ENCODE measurements at regions not wholly inside any gene's neighbourhood (a gene's known extent, or its start where the extent isn't known, plus 50 kb on each side); places are given as distances from the start of the nearest gene placed in this dataset.

DNA sequence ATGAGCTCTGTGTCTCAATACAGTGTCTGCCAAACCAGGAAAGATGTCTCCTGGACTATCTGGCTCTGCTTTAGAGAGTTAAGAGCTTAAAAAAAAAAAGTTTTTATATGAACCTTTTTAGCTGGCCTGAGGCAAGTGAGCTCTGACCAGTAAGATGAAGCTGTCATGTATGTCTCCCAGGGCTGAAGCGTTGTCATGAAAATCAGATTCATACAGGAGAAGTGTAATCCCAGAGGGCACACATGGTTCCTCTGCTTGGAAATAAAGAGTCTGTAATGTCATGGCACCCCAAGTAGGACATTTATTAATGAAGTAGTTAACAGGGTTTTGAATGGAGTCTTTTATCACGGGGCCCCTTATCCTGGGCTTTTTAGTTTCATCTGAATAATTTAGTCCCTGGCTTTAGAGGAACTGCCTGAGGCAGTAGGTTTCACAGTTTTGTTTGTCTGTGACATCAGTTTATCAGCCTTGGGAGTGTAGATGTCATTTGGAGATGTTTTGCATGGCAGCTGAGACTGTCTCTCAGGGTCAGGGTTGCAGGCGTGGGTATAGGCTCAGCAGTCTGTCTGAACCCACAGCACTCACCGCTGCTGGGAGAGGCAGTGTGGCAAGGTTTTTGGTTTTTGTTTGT is 223.3 kb downstream of the DIRAS2 start:
- no peak for DNase-seq (ENCODE audit: low read depth)

DNA sequence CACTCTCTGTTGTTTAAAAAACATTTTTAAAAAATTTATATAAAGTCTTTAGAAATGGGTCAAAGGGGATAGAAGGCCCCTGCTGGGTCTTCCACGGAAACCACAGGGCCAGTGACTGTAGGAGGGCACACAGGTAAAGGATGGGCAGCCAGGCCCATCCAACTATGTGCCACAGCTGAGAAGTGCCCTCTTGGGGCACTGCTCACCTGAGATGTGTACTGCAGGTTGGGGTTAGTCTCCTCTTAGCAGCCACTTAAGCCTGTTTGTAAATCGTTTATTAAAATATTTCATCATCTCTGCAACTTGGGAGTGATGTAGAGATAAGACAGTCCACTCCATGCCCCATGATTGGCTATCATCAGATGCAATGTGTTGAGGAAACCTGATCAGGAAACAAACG is 222.4 kb downstream of the DIRAS2 start:
- no peak for DNase-seq (ENCODE audit: low read depth)

DNA sequence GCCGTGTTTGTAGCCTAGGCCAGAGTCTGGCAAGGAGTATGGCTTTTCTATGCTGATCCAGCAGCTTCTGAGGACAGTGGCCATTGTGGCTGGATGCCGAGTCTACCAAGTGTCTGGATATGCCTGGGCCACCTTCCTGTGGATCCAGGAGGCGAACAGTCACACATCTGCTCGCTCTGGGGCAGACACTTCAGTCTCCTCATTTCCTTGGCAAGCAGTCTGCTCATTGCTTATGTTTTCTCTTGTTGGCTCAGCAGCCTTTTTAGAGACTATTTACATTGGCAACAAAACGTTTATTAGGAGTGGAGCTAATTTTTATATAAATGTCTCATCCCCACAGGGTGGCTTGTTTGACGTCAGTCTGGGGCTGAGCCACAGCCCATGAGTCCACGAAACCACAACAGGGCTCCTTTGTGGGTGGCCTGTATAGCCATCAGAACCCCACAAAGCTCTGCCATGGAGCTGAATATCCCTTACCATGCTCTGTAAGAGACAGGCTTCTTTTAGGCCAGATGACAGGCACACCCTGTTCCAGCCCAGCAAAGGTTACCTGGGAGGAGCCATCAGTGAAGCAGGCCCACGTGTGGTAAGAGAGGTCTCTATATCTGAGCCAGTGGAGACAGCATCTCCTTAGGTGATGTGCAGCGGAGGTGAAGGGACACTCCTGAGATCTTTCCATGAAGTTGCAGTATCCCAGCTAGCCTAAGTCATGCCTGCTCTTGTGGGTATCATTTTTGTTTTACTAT is 221.7 kb downstream of the DIRAS2 start:
- no peak for DNase-seq (ENCODE audit: low read depth)

DNA sequence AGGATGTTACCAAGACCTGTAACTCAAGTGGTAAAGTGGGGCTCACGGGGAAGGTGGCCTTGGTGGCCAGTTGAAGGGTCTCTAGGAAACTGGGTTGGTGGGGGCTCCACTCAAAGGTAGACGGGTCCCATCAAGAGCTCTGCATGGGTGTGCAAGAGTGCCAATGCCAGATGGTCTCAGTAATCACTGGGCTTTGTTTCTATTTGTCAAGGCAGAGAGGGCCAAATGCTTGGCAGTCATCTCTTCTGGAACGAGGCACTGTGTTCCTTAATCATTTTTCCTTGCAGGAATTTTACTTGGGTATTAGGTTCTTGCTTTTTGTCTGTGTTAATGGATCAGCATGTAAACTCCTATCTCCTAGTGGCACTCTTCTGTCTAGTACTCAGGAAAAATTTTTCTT is 220.8 kb downstream of the DIRAS2 start:
- no peak for DNase-seq (ENCODE audit: low read depth)

DNA sequence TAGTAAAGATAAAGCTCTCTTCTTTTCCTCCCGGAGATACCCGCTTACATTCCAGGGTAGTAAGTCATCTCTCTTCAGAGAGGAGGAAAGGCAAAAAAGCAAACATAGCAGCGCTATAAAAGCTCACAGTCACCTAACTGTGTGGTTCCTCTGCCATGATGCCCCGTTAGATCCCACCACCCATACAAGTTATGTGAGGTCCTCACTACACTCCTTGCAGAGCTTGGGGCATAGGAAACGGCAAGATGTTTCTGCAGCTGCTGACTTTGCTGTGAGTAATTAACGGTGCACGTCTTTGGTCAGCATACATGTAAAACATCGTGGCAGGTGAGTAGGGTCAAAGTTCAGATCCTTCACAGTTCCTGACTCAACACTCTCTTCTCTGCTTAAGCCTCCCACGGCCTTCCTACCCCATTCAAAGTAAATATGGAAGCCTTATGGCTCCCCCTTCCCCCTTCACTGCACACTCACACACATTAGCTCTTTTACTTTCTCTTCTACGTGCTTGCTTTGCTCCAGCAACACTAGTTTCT is 218.9 kb downstream of the DIRAS2 start:
- no peak for DNase-seq (ENCODE audit: low read depth)

DNA sequence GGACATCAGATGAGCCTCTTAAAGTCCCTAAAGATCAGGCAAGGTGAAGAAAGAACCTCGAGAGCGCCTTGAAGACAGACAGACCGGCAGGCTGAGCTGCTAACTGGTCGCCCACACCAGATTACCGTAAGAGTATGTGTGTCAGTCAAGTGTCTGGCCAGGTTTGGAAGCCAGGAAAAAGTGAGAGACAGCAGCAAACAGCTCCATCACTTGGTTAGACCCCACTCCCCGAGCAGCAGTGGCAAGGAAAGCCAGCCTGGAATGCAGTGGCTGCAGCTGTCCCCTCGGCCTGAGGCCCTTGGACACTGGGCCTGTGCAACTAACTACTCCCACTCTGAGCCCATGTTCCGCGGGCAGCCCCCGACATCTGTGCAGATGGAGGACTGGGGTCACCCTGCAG is 214.1 kb downstream of the DIRAS2 start:
- DNase-seq (ENCODE audit: low read depth): no peak

DNA sequence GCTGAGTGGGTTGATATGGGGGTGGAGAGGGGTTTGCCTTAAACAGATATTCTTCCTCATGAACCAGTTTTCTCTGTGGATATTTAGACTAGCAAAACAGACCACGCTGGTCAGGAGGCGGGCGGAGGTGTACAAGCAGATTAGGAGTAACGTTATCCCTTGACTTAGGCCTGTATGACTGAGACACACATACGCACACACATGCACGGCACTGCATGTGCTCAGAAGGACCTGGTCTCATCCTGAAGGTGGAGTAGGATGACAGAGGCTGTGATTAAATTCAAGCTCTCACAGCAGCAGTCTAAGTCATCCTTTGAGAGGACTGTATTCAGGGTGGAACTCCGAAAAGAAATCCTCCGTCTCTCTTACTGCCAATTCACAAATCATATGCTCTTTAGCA is 209.7 kb downstream of the DIRAS2 start:
- no peak for DNase-seq (ENCODE audit: low read depth)

DNA sequence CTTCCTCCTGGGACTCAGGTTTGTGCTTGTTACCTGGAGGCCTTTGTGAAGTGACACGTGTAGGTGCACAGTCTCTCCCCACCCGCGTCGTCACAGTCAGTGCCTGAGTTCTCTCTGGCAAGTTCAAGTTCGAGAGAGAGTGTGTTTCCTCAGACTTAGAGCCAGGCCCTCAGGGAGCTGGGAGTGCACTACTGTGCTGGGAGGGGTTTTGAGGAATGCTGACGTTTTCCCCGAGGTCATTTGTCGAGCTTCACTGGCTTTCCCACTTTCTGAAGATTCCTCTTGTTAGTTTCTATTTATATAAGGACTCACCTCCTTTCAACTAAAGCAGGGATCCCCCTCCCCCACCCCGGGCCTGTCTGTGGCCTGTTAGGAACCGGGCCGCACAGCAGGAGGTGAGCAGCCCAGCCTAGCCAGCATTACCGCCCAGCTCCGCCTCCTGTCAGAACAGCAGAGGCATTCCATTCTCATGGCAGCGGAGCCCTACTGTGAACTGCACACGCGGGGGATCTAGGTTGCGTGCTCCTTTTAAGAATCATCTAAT is 209.2 kb downstream of the DIRAS2 start:
- DNase-seq (ENCODE audit: low read depth): peak; percentile 71

DNA sequence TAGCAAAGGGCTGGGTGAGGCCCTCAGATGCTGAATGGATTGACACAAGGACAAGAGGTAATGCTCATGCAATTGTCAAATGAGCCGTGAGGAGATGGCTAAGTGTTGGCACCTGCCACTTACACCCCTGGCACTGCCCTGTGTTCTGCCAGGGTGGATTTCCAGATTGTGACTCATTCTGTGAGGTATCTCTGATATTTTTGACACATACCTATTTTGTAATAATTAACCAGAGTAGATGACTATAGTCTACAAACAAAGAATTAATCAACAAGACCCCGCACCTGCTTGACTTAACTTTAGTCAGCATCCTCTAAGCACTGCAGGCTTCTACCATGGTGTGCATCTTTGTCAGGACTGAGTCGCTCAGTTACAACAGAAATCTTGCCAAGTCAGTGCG is 200.8 kb downstream of the DIRAS2 start:
- no peak for DNase-seq (ENCODE audit: low read depth)

DNA sequence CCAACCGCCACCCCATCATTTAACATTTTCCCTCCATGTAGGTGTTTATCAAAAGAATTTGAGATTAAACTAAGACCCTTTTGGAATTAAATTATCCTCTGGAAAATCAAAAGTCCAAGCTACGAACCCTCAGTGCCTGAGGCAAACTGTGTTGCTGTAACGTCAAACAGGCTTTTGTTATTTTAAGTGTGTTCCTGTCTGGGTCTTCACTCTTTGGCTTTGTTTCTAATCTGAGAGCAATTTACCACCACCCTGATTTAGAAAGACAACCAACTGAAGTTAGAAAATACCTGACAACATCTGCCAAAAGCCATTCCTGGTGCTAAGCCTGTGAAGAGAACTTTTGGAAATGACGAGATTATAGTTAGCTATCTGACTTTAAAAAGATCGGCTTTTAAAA is 199.9 kb downstream of the DIRAS2 start:
- no peak for DNase-seq (ENCODE audit: low read depth)

DNA sequence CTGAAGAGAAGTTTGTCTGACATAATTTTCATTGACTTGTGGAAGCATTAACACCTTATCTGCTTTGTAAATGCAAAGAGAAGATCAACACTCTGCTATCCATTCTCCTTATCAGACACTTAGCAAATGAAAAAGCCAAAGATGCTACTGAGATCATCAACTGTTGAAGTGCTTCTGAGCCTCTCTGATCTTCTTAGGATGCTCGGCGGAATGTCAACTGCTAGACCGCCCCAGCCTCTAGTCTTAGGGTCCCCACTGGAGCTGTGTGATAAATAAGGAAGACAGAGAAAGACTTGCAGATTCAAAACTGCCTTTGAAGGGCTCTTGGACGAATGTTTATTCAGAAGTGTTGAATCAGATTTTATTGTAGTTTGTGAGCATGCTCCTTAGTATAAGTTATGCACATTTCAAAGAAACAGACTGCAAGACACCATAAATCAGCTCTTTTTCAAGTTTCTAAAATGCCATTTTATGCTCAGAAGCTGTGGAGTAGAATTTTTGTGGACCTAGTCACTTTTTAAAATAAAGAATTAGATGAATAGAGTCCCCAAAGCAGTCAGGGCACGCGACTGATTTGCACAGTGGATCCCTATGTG is 197.9 kb downstream of the DIRAS2 start:
- no peak for DNase-seq (ENCODE audit: low read depth)

DNA sequence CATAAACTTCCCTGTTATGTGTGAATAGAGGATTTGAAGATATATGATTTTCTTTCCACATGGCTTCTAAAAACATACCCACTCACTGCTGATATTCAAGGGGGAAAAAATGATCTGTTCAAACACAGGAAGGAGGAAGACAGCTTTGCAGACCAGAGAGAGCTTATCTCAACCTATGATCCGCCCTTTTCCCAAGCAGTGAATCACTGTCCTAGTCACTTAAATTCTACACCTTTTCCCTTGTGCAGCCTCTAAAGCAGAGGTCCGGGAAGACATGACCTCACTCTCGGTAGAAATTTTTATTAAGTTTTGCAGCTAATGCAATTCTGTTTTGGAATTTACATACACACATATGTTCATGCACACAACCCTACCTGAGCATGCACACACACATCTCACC is 197.2 kb downstream of the DIRAS2 start:
- DNase-seq (ENCODE audit: low read depth): no peak

DNA sequence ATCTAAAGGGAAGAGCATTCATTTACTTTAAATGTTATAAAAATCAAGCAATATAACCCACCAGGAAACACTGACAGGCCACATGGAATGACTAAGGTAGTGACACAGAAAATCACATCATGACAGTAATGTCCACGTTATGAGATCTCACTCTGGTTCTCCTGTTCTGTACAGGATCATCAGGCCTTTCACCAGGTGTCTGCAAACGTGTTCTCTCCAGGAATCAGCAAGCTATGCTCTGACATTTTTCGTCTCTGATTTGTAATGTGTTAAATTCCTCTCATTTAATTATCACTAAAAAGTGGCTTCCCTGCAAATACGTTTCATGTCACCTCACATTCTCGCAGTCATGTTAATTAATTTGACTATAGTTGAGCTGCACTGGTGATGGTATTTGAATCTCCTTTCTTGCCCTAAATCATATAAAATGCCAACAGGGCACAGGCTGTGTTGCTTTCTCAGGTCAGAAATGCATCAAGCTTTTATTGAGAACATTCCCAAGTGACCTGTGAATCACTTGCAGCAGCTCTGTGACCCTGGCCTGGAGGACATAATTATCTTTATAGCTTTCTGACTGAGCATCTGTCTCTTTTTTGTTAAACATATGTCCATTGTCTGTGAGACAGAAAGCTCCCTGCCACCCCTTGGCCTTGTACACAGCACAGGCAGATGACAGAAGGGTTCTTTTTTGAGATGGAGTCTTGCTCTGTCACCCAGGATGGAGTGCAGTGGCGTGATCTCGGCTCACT is 196.2 kb downstream of the DIRAS2 start:
- no peak for DNase-seq (ENCODE audit: low read depth)

DNA sequence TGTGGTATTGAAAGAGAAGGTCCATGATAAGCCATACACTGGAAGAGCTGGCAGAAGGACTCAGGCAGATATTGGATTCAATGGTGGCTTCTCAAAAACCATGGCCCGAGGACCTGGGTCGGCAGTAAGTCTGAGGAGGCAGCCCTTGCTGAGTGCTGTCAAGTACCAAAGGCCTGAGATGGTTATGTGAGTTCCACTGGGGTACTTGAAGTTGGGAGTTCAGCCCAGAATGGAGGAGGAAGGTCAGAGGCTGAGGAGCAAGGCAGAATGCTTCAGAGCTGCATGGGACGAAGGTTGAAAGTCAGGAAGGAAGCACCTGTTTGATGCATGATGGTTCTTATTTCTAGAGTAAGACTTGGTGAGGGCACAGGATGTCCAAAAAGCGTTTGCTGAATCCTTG is 194.9 kb downstream of the DIRAS2 start:
- no peak for DNase-seq (ENCODE audit: low read depth)

DNA sequence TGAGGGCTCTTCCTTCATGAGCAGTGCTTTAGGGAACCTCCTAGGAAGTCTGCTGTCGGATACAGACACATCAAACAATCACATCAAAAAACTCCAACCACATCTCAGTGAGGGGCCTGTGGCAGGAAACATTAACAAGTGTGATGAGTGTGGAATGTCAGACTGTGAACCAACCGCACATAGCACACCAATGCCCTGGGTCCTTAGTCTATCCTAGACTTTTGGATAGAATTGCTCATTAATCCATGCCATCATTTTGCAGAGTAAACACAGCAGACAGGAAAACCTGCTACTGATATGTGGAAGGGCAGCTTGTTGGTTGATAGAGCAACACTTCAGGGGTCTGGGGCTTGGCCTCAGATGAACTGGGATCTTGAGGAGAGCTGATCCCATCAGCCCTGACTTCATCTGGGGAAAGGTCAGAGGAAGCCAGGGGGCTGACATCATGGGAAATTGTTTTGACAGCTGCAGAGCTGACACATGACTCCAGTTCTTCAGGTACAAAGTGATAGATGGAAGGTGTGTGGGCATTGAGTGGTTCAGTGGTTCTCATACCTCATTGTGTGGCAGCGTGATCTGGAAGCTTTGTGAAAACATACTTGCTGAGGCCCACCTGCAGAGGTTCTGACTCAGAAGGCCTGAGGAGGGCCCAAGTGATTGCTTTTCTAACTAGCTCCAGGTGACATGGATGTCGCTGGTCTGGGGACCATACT is 193.3 kb downstream of the DIRAS2 start:
- DNase-seq (ENCODE audit: low read depth): peak; percentile 8

DNA sequence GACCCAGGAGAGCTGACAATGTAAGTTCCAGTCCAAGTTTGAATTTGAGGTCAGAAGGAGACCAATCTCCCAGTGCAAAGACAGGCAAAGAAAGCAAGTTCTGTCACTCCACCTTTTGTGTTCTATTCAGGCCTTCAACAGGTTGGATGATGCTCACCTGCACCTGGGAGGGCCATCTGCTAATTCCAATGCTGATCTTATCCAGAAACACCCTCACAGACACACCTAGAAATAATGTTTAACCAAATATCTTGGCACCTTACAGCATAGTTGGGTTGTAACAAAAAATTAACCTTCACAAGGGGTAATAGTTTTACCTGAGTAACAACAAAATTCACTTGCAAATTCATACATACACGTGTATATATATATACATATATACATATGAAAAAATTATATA is 190.8 kb downstream of the DIRAS2 start:
- DNase-seq (ENCODE audit: low read depth): no peak

DNA sequence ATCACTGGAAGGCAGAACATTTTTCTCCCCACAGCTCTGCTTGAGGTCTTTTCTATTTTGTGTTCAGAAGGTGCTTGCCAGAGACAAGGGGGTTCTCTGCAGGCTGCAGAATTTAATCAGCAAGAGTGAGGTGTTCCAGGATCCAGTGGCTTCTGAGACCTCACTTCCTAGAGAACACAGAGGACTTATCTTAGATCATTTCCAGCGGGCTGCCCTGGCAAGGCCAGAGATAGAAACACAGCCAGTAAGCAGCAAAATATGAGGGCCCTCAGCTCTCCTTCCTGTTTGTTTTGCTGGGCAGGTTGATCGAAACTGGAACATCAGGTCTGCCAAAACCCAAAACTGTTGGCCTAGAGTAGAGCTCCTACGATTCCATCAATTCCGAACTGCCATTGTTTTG is 187.3 kb downstream of the DIRAS2 start:
- no peak for DNase-seq (ENCODE audit: low read depth)

DNA sequence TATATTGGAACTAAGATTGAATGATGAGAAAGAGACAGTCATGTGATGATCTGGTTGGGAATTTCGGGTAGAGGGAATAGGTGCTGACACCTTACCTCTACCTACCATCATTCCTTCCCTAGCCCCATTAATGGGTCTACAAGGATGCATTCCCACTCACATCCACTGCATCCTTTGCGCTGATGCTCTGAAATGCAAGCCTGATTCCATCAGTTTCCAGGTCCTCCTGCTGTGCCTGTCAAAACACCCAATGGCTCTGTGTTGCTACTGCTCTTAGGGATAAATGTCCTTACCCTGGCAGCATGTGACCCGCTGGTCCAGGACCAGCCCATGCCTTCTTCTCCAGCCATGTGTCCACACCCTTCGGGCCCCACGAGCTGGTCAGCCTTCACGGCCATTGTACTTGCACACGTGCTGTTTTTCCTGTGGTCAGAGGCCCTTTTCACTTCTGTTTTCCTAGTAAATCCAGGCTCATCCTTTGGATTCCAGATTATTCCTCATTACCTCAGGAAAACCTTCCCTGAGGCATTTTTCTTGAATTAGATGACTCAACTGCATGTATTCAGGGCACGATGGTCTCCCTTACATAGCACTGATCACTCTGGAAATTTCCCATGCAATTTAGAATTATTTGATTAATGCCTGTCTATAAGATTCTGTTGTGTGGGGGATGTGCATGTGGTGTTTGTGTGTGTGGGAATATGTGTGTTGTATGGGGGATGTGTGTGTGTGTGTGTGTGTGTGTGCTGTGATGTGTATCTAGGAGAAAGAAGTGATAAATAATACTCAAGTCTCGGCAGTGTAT is 185.0 kb downstream of the DIRAS2 start:
- no peak for DNase-seq (ENCODE audit: low read depth)

DNA sequence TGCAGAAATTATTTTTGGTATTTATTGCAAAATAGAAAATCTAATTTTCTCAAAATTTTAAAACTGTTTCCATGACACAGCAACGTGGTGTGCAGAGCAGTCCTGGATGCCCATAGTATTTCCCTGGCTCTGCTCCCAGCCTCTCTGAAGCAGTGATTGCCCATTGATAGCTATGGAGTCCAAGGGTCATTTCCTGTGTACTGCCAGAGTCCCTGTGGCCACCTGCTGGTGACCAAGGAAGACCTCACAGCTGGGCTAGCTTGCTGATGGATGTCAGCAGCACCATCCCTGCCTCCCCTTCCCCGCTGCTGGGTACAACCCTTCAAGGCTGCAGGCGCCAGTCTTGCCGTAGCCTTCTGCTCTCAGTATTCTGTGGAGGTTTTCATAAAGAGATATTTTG is 184.1 kb downstream of the DIRAS2 start:
- no peak for DNase-seq (ENCODE audit: low read depth)

DNA sequence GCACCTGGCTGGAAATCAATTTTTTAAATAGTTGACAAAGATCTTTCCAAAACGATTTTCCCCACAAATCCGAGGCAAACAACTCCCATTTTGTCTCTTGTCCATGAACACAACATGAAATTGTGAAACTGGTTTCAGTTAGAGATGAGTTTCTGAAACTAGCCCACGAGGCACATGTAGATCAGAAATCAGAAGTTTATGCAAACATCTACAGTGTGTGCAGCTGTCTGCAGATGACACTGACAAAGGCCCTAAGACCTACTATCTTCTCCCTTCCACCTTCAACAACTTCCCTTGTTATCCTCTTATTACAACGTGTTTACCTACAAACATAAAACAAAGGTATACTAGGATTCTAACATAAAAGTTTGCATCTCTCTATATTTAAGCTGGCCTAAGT is 183.3 kb downstream of the DIRAS2 start:
- DNase-seq (ENCODE audit: low read depth): no peak

DNA sequence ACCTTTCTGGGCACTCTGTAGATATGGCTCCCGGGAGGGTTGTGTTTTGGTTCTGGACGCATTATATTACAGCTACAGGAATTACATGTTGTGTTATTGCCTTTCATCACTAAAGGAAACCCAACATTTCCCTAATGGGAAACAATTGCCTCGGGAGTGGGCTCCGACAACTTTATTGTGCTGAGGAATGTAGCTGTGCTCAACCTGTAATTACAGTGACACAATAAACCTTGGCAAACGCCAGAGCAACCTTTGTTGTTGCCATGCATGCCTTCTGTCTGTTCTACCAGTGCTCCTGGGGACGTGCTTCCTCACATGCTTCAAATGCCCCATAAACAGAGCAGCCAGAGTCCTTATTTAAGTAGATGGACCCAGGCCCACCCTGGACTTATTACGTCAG is 182.4 kb downstream of the DIRAS2 start:
- DNase-seq (ENCODE audit: low read depth): no peak
